ENCODE measurements at regions not wholly inside any gene's neighbourhood (a gene's known extent, or its start where the extent isn't known, plus 50 kb on each side); places are given as distances from the start of the nearest gene placed in this dataset.

DNA sequence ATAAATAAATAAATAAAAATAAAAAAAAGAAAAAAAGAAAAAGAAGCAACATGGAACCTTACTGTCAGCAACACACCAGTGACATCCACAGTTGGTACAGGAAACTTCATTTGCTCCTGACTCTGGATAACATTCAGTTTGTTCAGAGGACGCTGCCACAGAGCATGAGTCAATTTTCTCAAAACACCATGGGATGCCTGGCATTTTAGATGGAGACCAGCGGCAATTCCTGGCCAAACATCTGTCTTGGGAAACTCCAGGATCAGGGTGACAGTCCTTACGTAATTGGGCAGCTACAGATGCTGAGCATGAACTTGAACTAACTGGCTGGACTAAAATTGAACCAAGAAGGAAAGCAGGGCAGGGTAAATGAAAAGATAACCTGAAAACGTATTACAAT is 166.2 kb upstream of the CPNE8 start:
- H3K4me3 ChIP-seq (ENCODE audit: low read depth, low read length): no peak overlapping the region
- no peak for TF ChIP-seq CTCF (IDR thresholded peaks at IDR 0.05; ENCODE audit: low read depth, low read length)
- no peak for DNase-seq
- no peaks in the 10 kb centered on the region for H3K36me3 ChIP-seq
- H3K9me3 ChIP-seq: no peaks in the 10 kb centered on the region; the same call in 1 of the 2 replicates
- H3K4me1 ChIP-seq: peaks cover 12% of the 10 kb centered on the region
- no peaks in the 10 kb centered on the region for H3K27me3 ChIP-seq

GRCh38 chr12:39070775-39071174 is 165.4 kb upstream of the CPNE8 start:
- Histone ChIP-seq H3K9me3 (no peaks in the 10 kb centered on the region; the same call in 1 of the 2 replicates), H3K4me3 (ENCODE audit: low read depth, low read length) (no peak overlapping the region), H3K4me1 (peaks cover 10% of the 10 kb centered on the region), H3K36me3 (no peaks in the 10 kb centered on the region), H3K27me3 (no peaks in the 10 kb centered on the region)
- TF ChIP-seq CTCF (IDR thresholded peaks at IDR 0.05; ENCODE audit: low read depth, low read length): no peak
- DNase-seq: no peak

DNA sequence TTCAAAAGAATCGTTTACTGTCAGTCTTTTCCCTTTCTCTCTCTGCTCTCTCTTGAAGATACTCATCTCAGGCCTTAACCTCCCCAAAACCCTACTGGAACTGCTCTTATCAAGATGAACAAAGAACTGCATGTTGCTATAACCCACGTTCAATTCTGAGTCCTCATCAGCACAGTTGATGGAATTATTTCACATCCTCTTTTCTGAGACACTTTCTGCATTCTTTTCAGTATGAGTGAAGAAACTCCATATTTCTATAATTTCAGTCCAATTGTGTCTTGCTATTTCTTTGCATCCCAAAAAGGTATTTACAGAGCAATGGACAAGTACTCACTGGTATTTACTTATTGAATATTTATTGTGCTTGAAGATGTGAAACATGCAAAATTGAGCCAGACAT is 160.1 kb upstream of the CPNE8 start:
- peaks cover 17% of the 10 kb centered on the region for H3K4me1 ChIP-seq

GRCh38 chr12:39064708-39065107 is 159.3 kb upstream of the CPNE8 start:
- Histone ChIP-seq H3K27me3 (no peaks in the 10 kb centered on the region), H3K4me1 (peaks cover 12% of the 10 kb centered on the region; the same call in 1 of the 2 replicates), H3K36me3 (no peaks in the 10 kb centered on the region), H3K4me3 (ENCODE audit: low read depth, low read length) (no peak overlapping the region), H3K9me3 (no peaks in the 10 kb centered on the region)
- no peak for DNase-seq
- TF ChIP-seq CTCF (IDR thresholded peaks at IDR 0.05; ENCODE audit: low read depth, low read length): no peak

More for the DNA sequence above, 160.1 kb upstream of the CPNE8 start:
- Histone ChIP-seq H3K4me3 (ENCODE audit: low read depth, low read length) (no peak overlapping the region), H3K9me3 (no peaks in the 10 kb centered on the region; the same call in 1 of the 2 replicates), H3K27me3 (no peaks in the 10 kb centered on the region), H3K36me3 (no peaks in the 10 kb centered on the region)
- TF ChIP-seq CTCF (IDR thresholded peaks at IDR 0.05; ENCODE audit: low read depth, low read length): no peak
- no peak for DNase-seq

- Histone ChIP-seq H3K4me3 (ENCODE audit: low read depth, low read length) (no peak overlapping the region), H3K9me3 (no peaks in the 10 kb centered on the region), H3K4me1 (peaks cover 14% of the 10 kb centered on the region; the same call in 1 of the 2 replicates), H3K36me3 (no peaks in the 10 kb centered on the region), H3K27me3 (no peaks in the 10 kb centered on the region)
- no peak for DNase-seq
- no peak for TF ChIP-seq CTCF (IDR thresholded peaks at IDR 0.05; ENCODE audit: low read depth, low read length)
These were observed 157.0 kb upstream of the CPNE8 start for GRCh38 chr12:39062266-39062996.

DNA sequence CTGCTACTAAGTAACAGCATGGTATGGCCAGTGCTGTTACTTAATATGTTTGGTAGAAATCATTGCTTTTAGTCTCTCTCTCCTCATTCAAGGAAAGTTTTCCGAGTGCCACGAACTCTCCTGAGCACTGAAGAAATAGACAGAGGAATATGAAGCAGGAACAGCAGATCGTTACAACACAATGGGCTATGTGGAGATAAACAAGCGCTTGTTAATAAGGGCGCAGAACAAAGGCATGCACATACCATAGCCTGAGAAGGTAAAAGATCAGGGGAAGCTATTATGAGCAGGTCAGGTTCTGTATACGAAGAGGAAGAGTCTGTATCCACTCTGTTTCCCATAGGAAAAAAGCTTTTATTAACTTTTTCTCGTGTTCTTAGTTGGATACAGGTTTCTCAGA is 156.2 kb upstream of the CPNE8 start:
- DNase-seq: no peak
- Histone ChIP-seq H3K4me1 (peaks cover 14% of the 10 kb centered on the region; the same call in 1 of the 2 replicates), H3K4me3 (ENCODE audit: low read depth, low read length) (no peak overlapping the region), H3K9me3 (no peaks in the 10 kb centered on the region), H3K27me3 (no peaks in the 10 kb centered on the region), H3K36me3 (no peaks in the 10 kb centered on the region)
- no peak for TF ChIP-seq CTCF (IDR thresholded peaks at IDR 0.05; ENCODE audit: low read depth, low read length)
